Spleen (tissue), 11 donors: ENCODE measurements at regions not wholly inside any gene's neighbourhood (a gene's known extent, or its start where the extent isn't known, plus 50 kb on each side); places are given as distances from the start of the nearest gene placed in this dataset.

ENCODE experiments used
- DNase-seq: peaks from one replicate; pipeline ENCODE4 v3.0.0-alpha.2; 2020
- H3K27ac ChIP-seq, 8 donors: fragments of 200-600 bp; sonication (generic) in 7 of 8; 1 replicate in 4 of 8; 2 replicates in 4 of 8; pipeline versions ENCODE4 v1.5.0 to v1.8.0; 2016 to 2021; ENCODE audit warnings: inconsistent platforms in 4 of 8, mild to moderate bottlenecking in 4 of 8, moderate library complexity in 1 of 8
- H3K27me3 ChIP-seq, 7 donors: fragments of 200-600 bp; sonication (generic) in 6 of 7; replicated peaks in 1 of 7; 1 replicate in 4 of 7; 2 replicates in 3 of 7; pipeline versions ENCODE4 v1.5.0 to v1.8.0; 2016 to 2021; ENCODE audit warnings: inconsistent platforms in 3 of 7, mild to moderate bottlenecking in 1 of 7
- H3K36me3 ChIP-seq, 6 donors: fragments of 200-600 bp; sonication (generic) in 5 of 6; 1 replicate in 4 of 6; 2 replicates in 2 of 6; pipeline versions ENCODE4 v1.5.0 to v1.8.0; 2016 to 2021; ENCODE audit warnings: inconsistent platforms in 2 of 6
- H3K4me1 ChIP-seq, 6 donors: fragments of 200-600 bp; sonication (generic) in 5 of 6; 1 replicate in 3 of 6; 2 replicates in 3 of 6; pipeline versions ENCODE4 v1.5.0 to v1.8.0; 2016 to 2021; ENCODE audit warnings: inconsistent platforms in 3 of 6
- H3K4me3 ChIP-seq, 8 donors: fragments of 200-600 bp; sonication (generic) in 7 of 8; 1 replicate in 4 of 8; 2 replicates in 4 of 8; pipeline versions ENCODE4 v1.5.0 to v1.8.0; 2016 to 2021; ENCODE audit warnings: inconsistent platforms in 4 of 8, mild to moderate bottlenecking in 4 of 8, moderate library complexity in 2 of 8
- H3K9me3 ChIP-seq, 8 donors: fragments of 200-600 bp; sonication (generic) in 7 of 8; 1 replicate in 4 of 8; 2 replicates in 4 of 8; pipeline versions ENCODE4 v1.5.0 to v1.8.0; 2016 to 2021; ENCODE audit warnings: inconsistent platforms in 4 of 8
- POLR2A ChIP-seq, 3 donors: fragments of 450-650 bp; IDR thresholded peaks; one replicate each; pipeline ENCODE4 v1.5.1; 2017; ENCODE audit warnings: antibody characterized with exemption in 3 of 3, mild to moderate bottlenecking in 1 of 3
- POLR2AphosphoS5 ChIP-seq, 3 donors: sonication (generic); formaldehyde crosslinking; IDR thresholded peaks; one replicate each; pipeline ENCODE4 v1.5.1; 2017; ENCODE audit warnings: antibody characterized with exemption in 3 of 3
- WGBS, 5 donors: extraction: QIAGEN DNeasy Blood & Tissue Kit in 3 of 5; methylation state at CpG; one replicate each; pipeline versions ENCODE4 v1.1.5 to v1.1.7; 2013 to 2018; 5-methylcytosine and 5-hydroxymethylcytosine counted together
- intact Hi-C: fragments of 100-400 bp; cut with DNase I; formaldehyde crosslinking; loops from one replicate; pipeline ENCODE4 v1.15.0; 2023; ENCODE audit warnings: low total_unique reads
- TF ChIP-seq, protein P1 (sequence below), 11 experiments: fragments of 200-600 bp in 7 of 11; fragments of 450-650 bp in 4 of 11; sonication (generic) in 4 of 11; IDR thresholded peaks in 8 of 11; conservative IDR thresholded peaks in 3 of 11; 1 replicate in 7 of 11; 2 replicates in 4 of 11; pipeline versions ENCODE4 v1.4.0 to v1.8.0; 2016 to 2021; ENCODE audit warnings: antibody characterized with exemption in 11 of 11, inconsistent platforms in 4 of 11, mild to moderate bottlenecking in 1 of 11
- donor health status: healthy with polysubstance abuse.
- donor health status: DM: no; HTN: no; CAD: no; lungs with moderate emphysema.
- donor health status: DM: no; HTN: no; CAD: no.
- donor health status: Bipolar disorder and iron deficiency.
- donor health status: healthy.
- donor health status: DM: no; HTN: no; CAD: no.
- donor health status: DM: yes; HTN: yes; CAD: no.

DNA sequence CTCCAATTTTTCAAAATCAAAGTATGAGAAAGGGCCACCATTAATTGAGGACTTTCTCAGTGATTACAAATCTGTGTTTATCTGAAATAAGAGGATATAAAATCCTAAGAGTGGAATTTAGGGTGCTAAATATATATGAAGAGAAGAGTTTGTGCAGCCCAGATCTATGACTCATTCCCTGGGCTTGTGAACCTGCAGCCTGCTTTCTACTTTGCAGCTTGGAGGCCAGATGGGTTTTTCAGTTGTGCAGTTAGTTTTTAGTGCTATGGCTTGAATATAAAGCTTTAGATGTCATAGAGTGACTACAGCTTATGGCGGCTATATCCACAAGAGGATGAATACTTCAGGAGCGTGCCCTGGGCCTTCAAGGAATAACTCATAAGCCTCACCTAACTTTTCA lies 1391.1 kb downstream of the FSTL5 start:
- H3K4me1 ChIP-seq: no peaks in the 10 kb centered on the region
- H3K4me3 ChIP-seq: no peak overlapping the region
- H3K27me3 ChIP-seq: no peaks in the 10 kb centered on the region
- 77 to 90% (median 82%) methylated on average over 2 of the region's 2 CpGs for WGBS, 5 donors
- no peak overlapping the region for H3K27ac ChIP-seq
- DNase-seq: no peak
- H3K9me3 ChIP-seq: no peaks in the 10 kb centered on the region
- H3K36me3 ChIP-seq: no peaks in the 10 kb centered on the region
- intact Hi-C loops: no loop called here
- TF ChIP-seq POLR2AphosphoS5 (IDR thresholded peaks at IDR 0.05): no peak
- no peak for TF ChIP-seq POLR2A (IDR thresholded peaks at IDR 0.05)
- TF ChIP-seq, protein P1, sequence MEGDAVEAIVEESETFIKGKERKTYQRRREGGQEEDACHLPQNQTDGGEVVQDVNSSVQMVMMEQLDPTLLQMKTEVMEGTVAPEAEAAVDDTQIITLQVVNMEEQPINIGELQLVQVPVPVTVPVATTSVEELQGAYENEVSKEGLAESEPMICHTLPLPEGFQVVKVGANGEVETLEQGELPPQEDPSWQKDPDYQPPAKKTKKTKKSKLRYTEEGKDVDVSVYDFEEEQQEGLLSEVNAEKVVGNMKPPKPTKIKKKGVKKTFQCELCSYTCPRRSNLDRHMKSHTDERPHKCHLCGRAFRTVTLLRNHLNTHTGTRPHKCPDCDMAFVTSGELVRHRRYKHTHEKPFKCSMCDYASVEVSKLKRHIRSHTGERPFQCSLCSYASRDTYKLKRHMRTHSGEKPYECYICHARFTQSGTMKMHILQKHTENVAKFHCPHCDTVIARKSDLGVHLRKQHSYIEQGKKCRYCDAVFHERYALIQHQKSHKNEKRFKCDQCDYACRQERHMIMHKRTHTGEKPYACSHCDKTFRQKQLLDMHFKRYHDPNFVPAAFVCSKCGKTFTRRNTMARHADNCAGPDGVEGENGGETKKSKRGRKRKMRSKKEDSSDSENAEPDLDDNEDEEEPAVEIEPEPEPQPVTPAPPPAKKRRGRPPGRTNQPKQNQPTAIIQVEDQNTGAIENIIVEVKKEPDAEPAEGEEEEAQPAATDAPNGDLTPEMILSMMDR (IDR thresholded peaks at IDR 0.05 in 8 of 11, conservative IDR thresholded peaks at IDR 0.05 in 3 of 11): no peak

DNA sequence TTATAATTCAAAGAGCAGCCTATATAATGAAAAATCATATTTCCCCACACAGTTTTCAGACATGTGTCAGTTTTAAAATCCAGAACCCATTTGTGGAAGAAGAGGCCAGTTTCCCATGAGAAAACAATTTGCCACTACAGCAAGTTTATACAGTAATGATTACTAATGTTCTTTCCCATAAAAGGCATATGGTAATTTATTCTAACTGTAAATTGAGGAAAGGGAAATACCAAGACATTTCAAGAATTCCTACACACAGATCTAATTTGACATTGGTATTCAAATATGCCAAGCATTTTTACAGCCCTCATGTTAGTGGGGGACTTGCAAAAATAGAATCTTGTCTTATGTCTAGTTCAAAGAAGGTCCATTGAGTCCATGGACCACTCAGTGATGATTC lies 1368.6 kb downstream of the FSTL5 start:
- H3K4me1 ChIP-seq: no peaks in the 10 kb centered on the region

DNA sequence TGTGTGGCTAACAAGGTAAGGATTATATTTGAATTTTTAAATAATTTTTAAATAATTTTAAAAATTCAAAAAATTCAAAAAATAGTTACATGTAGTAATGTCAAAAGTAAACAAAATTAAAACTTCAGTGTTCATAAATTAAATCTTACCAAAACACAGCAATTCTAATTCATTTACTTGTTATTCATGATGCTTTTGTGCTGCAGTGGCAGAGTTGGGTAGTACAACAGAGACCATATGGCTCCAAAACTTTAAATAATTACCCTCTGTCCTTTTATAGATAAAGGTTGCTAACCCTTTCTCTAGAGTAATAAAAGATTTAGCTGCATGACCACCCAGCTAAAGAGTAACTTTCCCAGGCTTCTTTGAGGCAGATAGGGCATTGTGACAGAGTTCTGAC lies 1355.6 kb downstream of the FSTL5 start:
- no peak overlapping the region for H3K27ac ChIP-seq
- peaks cover 0 to 3% (median 0%) of the 10 kb centered on the region in 8 donors for H3K9me3 ChIP-seq
- no peak overlapping the region for H3K4me3 ChIP-seq
- no peaks in the 10 kb centered on the region for H3K36me3 ChIP-seq
- TF ChIP-seq POLR2AphosphoS5 (IDR thresholded peaks at IDR 0.05): no peak
- TF ChIP-seq POLR2A (IDR thresholded peaks at IDR 0.05): no peak
- TF ChIP-seq, protein P1 (IDR thresholded peaks at IDR 0.05 in 8 of 11, conservative IDR thresholded peaks at IDR 0.05 in 3 of 11): no peak
- intact Hi-C loops: no loop called here
- no peak for DNase-seq
- no peaks in the 10 kb centered on the region for H3K4me1 ChIP-seq
- H3K27me3 ChIP-seq: no peaks in the 10 kb centered on the region

More for the DNA sequence above, 1368.6 kb downstream of the FSTL5 start:
- intact Hi-C loops: no loop called here
- no peak for DNase-seq
- no peak overlapping the region for H3K27ac ChIP-seq
- no peaks in the 10 kb centered on the region for H3K36me3 ChIP-seq
- H3K9me3 ChIP-seq: peaks cover 0 to 61% (median 45%) of the 10 kb centered on the region in 8 donors
- TF ChIP-seq POLR2A (IDR thresholded peaks at IDR 0.05): no peak
- TF ChIP-seq, protein P1 (IDR thresholded peaks at IDR 0.05 in 8 of 11, conservative IDR thresholded peaks at IDR 0.05 in 3 of 11): no peak
- TF ChIP-seq POLR2AphosphoS5 (IDR thresholded peaks at IDR 0.05): no peak
- no peak overlapping the region for H3K4me3 ChIP-seq
- no peaks in the 10 kb centered on the region for H3K27me3 ChIP-seq

DNA sequence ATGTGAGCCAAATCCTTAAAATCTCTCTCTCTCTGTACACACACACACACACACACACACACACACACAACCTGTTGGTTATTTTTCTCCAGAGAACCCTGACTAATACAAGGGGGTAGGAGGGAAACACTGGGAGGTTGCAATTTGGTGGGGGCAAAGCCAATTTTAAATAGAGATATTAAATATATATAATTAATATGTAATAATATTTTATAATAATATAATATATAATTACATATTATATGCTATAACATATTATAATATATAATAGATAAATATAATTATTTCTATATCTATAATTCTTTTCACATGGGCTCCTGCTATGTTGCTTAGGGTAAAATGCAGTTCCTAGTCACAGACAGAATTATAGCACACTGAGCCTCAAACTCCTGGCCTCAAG lies 1354.2 kb downstream of the FSTL5 start:
- intact Hi-C loops: no loop called here
- Histone ChIP-seq H3K27me3 (no peaks in the 10 kb centered on the region), H3K4me1 (no peaks in the 10 kb centered on the region), H3K9me3 (peaks cover 0 to 3% (median 0%) of the 10 kb centered on the region in 8 donors), H3K36me3 (no peaks in the 10 kb centered on the region), H3K27ac (no peak overlapping the region), H3K4me3 (no peak overlapping the region)
- TF ChIP-seq POLR2A (IDR thresholded peaks at IDR 0.05) (no peak), POLR2AphosphoS5 (IDR thresholded peaks at IDR 0.05) (no peak)
- TF ChIP-seq, protein P1 (IDR thresholded peaks at IDR 0.05 in 8 of 11, conservative IDR thresholded peaks at IDR 0.05 in 3 of 11): no peak
- DNase-seq: no peak
